WTC11 (cell line): ENCODE measurements at regions not wholly inside any gene's neighbourhood (a gene's known extent, or its start where the extent isn't known, plus 50 kb on each side); places are given as distances from the start of the nearest gene placed in this dataset.

Source experiments
- CTCF ChIP-seq: fragments of 200-600 bp; IDR thresholded peaks from 2 replicates; pipeline ENCODE4 v1.8.0; 2022; ENCODE audit warnings: antibody characterized with exemption
- E2F1 ChIP-seq: sonication (generic); formaldehyde crosslinking; IDR thresholded peaks from 2 replicates; pipeline ENCODE4 v1.8.0; 2022; ENCODE audit warnings: mild to moderate bottlenecking, missing genetic modification reagents
- ESRRA ChIP-seq: sonication (generic); formaldehyde crosslinking; IDR thresholded peaks from 2 replicates; pipeline ENCODE4 v1.8.1; 2022; ENCODE audit warnings: mild to moderate bottlenecking, missing genetic modification reagents, borderline replicate concordance
- FOXK1 ChIP-seq: sonication (generic); formaldehyde crosslinking; IDR thresholded peaks from 2 replicates; pipeline ENCODE4 v1.8.0; 2022; ENCODE audit warnings: mild to moderate bottlenecking, moderate library complexity, missing genetic modification reagents
- GTF2I ChIP-seq: fragments of 250-450 bp; sonication (Bioruptor Pico); conservative IDR thresholded peaks from 2 replicates; pipeline ENCODE4 v1.4.0; 2021; ENCODE audit warnings: mild to moderate bottlenecking
- MAX ChIP-seq: sonication (generic); formaldehyde crosslinking; IDR thresholded peaks from 2 replicates; pipeline ENCODE4 v1.8.0; 2022; ENCODE audit warnings: mild to moderate bottlenecking, missing genetic modification reagents
- NR1H2 ChIP-seq: sonication (generic); formaldehyde crosslinking; IDR thresholded peaks from 2 replicates; pipeline ENCODE4 v1.9.0; 2021; ENCODE audit warnings: mild to moderate bottlenecking, moderate library complexity, missing genetic modification reagents
- NR2C2 ChIP-seq: sonication (generic); formaldehyde crosslinking; IDR thresholded peaks from 2 replicates; pipeline ENCODE4 v1.8.0; 2022; ENCODE audit warnings: mild to moderate bottlenecking, missing genetic modification reagents
- NR3C1 ChIP-seq: sonication (generic); formaldehyde crosslinking; conservative IDR thresholded peaks from 2 replicates; pipeline ENCODE4 v1.8.1; 2023; ENCODE audit warnings: low read depth, mild to moderate bottlenecking, missing genetic modification reagents
- TEAD4 ChIP-seq: sonication (generic); formaldehyde crosslinking; IDR thresholded peaks from 2 replicates; pipeline ENCODE4 v1.8.0; 2022; ENCODE audit warnings: mild to moderate bottlenecking, missing genetic modification reagents
- USF2 ChIP-seq: sonication (generic); formaldehyde crosslinking; IDR thresholded peaks from 2 replicates; pipeline ENCODE4 v1.8.1; 2023; ENCODE audit warnings: mild to moderate bottlenecking, missing genetic modification reagents, moderate library complexity

- TF ChIP-seq CTCF = no peak
- TF ChIP-seq USF2 = no peak
- TF ChIP-seq TEAD4 (CRISPR knock-in tag) = no peak
- TF ChIP-seq MAX (CRISPR knock-in tag) = no peak
- TF ChIP-seq NR2C2 (CRISPR knock-in tag) = no peak
- TF ChIP-seq NR3C1 (CRISPR knock-in tag) = no peak
- no peak for TF ChIP-seq E2F1
- TF ChIP-seq GTF2I (CRISPR knock-in tag) = no peak
- TF ChIP-seq ESRRA (CRISPR knock-in tag) = no peak
- no peak for TF ChIP-seq NR1H2 (CRISPR knock-in tag)
- TF ChIP-seq FOXK1 = no peak
Observed at GRCh38 chr5:121752149-121752548, 99.5 kb upstream of the FTMT start.
